ENCODE measurements at regions not wholly inside any gene's neighbourhood (a gene's known extent, or its start where the extent isn't known, plus 50 kb on each side); places are given as distances from the start of the nearest gene placed in this dataset.
A peak's percentile ranks its signal among the peaks of the same experiment; 100 is the strongest.

DNA sequence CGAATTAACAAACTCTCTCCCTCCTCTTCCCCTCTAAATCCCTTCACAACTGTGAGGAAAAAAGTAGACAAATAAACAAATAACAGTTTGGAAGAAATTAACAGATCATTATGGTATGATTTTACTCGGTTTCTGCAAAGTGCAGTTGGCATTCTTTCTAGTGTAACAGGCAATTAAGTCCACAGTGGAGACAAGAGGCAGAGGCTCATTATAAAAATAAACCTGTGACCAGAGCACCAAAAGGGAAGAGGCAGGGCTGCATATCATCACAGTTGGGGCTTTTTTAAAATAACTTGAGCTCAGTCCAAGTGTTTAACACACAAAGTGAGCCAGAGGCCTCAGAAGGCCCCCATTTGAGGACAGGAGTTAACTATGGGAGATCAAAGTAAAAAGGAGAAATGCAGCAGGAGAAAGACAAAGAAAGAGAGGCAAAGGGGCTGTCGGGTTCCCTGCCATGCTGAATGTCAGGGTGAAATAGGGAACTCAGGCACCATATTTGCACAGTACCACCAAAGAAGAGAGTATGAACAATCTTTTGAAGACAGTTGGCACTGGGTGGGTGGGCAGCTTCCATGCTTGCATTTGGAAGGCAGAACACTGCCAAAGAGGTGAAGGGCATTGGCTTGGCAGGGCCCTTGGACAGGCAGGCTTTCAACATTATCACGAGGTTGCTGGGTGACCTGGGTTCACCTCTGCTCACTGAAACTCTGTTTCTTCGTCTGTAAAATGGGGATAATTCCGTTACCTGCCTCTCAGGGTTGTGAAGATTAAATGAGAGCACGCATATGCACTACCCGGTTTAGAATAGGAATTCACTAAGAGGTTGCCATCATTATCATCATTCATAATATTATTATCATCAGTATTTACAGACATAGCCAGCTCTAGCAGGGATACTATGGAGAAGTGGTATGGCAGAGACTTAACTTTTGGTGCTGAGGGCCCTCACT lies 134.5 kb downstream of the MEX3B start:
- in situ Hi-C loops (cut with HindIII; ENCODE audit: low pct_unique_long_range_greater_than_20kb, low sequenced_read_pairs) = no loop called here

DNA sequence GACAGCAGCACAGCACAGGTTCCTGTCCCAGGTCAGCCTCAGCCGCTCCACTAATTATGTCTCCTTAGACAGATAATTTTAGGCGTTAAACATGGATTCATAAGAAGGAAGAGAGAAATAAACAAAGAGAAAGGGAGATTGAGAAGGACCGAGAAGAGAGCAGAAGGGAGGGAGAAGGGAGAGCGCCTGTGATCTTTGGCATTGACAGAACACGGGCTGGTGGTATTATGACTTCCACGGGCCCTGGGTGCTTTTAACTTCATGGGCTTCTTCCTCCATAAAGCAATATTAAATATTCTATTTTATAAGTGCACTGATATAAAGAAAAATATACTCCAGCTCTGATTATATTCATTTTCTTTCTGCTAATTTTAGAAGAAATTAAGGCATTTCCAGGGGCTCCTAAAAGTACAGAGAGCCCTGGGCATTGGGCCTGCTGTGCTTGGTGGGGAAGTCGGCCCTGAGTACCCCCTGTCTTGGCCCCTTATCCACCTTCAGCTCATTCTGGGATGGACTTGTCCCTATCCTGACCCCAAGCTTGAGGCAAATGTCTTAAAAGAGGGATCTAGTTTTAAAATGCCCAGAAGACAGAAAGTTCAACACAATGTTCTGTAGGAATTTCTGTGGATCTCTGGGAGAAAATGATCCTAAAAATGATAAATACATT lies 135.3 kb downstream of the MEX3B start:
- in situ Hi-C loops (cut with HindIII; ENCODE audit: low pct_unique_long_range_greater_than_20kb, low sequenced_read_pairs) = no loop called here
- DNase-seq (ENCODE audit: low read depth, low spot score) = no peak

More for the DNA sequence above, 134.5 kb downstream of the MEX3B start:
- no peak for DNase-seq (ENCODE audit: low read depth, low spot score)

DNA sequence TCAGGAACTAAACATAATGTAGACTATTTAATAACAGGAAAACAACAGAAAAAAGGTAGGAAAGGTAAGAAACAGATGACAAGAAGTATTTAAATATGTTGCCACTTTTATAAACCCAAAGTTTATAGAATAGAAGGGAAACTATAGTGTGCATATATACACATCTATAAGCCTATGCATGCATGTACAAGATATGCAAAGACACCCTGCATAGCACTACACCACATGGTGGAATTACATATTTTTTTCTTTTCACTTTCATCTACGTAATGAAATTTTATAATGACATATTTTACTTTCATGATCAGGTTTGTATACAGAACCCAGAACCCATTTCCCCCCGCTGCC lies 136.8 kb downstream of the MEX3B start:
- no peak for DNase-seq (ENCODE audit: low read depth, low spot score)
- in situ Hi-C loops (cut with HindIII; ENCODE audit: low pct_unique_long_range_greater_than_20kb, low sequenced_read_pairs) = no loop called here

DNA sequence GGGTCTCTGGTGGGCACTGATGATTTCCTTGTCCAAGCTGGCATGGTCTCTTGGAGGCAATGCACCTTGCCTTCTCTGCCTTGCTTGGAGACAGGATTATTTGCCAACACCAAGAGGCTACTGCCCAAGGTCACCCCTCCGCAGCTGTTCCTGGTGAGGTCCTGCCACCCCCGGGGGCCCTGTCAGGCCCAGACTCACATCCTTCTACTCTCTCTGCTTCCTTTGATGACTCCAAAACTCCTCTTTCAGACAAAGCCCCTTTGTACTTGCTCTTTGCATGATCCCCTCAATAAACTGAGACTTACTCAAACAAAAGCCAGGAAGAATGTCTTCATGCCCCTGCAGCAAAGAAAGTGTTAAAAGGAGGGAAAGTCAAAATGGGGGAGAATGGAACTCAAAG lies 137.7 kb downstream of the MEX3B start:
- peak; percentile 11 for DNase-seq (ENCODE audit: low read depth, low spot score)
- in situ Hi-C loops (cut with HindIII; ENCODE audit: low pct_unique_long_range_greater_than_20kb, low sequenced_read_pairs) = no loop called here

DNA sequence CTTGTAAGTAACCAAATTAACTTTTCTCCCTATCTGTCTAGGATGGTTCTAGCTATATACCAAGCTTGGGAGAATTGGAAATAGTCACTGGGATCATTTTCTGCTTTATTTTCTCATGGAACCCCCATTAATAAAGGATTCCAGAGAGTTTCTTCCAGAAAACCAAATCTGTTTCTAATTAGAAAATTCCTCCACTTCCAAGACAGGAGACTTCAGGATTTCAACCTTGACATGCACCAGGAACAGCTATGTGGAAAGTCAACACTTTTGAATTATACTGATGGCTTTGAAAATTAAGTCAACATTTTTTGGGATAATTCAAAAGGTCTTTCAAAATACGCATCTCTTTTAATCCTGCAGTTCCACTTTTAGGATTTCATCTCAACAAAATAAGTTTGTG lies 138.3 kb downstream of the MEX3B start:
- no peak for DNase-seq (ENCODE audit: low read depth, low spot score)
- in situ Hi-C loops (cut with HindIII; ENCODE audit: low pct_unique_long_range_greater_than_20kb, low sequenced_read_pairs) = no loop called here

DNA sequence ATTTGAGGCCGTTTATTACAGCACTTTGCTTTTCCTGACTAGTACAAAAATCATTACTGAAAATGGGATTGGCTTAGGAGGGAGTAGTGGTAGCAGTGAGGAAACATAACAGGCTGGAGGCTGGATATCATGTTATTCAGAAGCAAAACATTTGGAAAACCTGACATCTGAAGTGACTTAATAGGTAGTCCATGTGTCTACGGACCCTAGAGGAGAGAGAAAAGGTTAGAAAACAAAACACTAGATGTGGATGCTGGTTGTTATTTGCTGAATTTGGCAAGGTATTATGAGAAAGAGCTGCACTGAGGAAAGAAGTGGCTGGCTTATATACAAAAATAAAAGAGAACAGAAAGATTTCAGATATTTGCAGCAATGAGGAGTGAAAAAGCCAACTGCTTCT lies 139.9 kb downstream of the MEX3B start:
- no peak for DNase-seq (ENCODE audit: low read depth, low spot score)
- in situ Hi-C loops (cut with HindIII; ENCODE audit: low pct_unique_long_range_greater_than_20kb, low sequenced_read_pairs) = no loop called here

DNA sequence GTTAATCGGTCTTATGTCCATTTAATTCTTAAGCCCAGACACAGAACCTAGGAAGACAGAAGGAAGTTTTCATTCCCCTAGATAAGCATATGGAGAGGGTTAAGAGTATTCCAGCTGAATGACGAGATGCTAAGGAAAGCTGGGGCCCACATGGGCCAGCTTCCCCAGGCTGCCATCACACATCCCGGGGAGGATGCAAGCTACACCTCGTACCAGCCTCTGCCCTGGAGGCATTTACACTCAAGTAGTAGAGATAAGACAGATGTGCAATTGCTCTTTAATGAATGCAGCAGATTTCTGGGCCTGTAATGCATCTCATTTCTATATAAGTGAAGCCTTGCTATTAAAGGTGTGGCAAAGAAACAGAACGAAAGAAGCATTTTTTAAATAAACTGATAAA lies 144.5 kb downstream of the MEX3B start:
- in situ Hi-C loops (cut with HindIII; ENCODE audit: low pct_unique_long_range_greater_than_20kb, low sequenced_read_pairs) = no loop called here
- DNase-seq (ENCODE audit: low read depth, low spot score) = no peak

DNA sequence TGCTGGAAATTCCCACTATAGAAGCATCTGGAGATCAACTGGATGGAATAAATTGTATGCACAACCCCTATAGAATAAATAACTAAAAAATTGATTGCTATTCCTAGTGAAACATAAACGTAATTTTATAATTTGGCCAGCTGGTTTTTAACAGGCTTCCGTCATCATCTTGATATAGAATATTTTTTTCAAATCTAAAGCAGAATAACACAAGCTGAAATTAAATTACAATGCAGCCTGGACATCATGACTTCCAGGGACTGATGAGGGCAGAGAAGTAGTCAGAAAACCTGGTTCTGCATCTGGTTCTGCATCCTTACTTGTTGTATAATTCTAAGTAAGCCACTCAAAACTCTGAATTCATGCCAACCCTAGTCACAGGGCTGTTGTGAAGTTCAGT lies 146.1 kb downstream of the MEX3B start:
- in situ Hi-C loops (cut with HindIII; ENCODE audit: low pct_unique_long_range_greater_than_20kb, low sequenced_read_pairs) = no loop called here
- DNase-seq (ENCODE audit: low read depth, low spot score) = no peak

DNA sequence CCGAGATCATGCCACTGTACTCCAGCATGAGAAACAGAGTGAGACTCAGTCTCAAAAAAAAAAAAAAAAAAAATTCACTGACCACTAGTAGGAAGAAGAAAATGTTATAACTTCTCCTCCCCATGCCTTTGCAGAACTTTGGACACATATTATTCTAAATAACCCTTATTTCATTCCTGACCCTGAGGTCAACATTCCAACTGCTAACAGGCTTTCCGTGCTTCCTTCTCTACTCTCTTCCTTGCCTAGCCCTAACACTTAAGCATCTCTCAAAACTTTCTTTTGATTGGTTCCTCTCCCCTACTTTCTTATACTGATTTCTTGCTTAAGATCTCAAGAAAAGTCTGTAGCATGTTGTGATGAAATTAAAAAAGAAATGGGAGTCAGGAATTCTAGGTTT lies 146.8 kb downstream of the MEX3B start:
- in situ Hi-C loops (cut with HindIII; ENCODE audit: low pct_unique_long_range_greater_than_20kb, low sequenced_read_pairs) = no loop called here

DNA sequence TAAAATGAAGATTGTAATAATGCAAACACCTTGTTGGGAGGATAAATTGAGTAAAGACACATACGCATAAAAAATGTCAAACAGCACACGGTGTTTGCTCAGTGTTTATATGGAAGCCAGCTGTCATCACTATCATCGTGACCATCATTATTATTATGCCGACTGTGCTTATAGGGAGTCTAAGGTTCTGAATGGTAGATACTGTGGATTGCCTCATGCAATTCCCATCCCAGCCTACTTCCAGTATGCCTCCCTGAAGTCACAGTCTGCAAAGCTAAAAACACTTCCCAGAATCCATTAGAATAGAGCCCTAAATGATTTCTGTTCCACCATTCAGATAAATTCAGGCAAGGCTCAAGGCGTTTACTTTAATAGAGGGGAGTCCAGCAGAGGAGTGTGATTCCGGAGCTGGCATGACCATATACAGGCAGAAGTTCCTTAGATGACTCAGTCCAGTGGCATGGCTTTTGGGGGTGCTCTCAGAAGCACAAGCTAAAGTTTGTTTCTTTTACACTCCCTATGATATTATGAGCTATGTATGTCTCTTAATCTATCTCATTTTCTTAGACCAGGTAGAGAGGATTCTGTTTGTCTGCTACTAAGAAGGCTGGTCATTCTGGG lies 148.7 kb downstream of the MEX3B start:
- DNase-seq (ENCODE audit: low read depth, low spot score) = no peak
- in situ Hi-C loops (cut with HindIII; ENCODE audit: low pct_unique_long_range_greater_than_20kb, low sequenced_read_pairs) = no loop called here

More for the DNA sequence above, 146.8 kb downstream of the MEX3B start:
- no peak for DNase-seq (ENCODE audit: low read depth, low spot score)

DNA sequence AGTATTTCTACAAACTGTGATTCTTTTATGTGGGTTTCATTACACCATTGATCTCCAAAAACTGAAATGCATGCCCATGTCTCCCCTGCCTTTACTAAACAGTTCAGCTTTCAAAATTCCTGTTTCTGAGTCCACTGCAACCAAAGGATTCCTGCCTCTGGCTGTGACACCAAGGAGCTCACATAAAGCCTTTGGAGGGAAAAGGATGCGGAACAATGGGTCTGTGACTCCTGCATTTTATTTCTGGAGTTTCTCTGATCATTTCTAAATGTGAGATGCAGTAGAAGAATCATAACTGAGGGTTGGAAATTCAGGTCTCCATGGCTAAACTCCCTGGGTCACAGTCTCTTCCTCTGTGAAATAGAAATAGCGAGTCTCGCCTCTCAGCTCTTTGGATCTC lies 149.5 kb downstream of the MEX3B start:
- in situ Hi-C loops (cut with HindIII; ENCODE audit: low pct_unique_long_range_greater_than_20kb, low sequenced_read_pairs) = no loop called here
- no peak for DNase-seq (ENCODE audit: low read depth, low spot score)

DNA sequence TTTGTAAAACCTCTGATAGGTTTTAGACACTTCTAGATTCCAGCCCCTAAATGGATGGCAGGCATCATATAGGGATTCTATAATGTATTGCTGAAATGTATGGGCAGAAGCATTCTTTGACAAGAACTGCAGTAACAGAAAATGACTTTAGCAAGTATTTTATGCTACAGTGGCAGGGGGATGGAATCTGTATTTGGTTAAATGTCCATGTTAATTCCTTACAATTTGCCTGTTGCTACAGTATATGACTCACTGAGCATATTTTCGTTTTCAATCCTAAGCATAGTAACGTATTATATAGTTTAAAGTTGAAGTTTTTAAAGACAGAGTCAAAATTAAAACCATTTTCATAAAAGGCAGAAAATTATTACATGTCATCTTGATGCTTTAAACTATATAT lies 150.1 kb downstream of the MEX3B start:
- in situ Hi-C loops (cut with HindIII; ENCODE audit: low pct_unique_long_range_greater_than_20kb, low sequenced_read_pairs) = no loop called here
- DNase-seq (ENCODE audit: low read depth, low spot score) = no peak

DNA sequence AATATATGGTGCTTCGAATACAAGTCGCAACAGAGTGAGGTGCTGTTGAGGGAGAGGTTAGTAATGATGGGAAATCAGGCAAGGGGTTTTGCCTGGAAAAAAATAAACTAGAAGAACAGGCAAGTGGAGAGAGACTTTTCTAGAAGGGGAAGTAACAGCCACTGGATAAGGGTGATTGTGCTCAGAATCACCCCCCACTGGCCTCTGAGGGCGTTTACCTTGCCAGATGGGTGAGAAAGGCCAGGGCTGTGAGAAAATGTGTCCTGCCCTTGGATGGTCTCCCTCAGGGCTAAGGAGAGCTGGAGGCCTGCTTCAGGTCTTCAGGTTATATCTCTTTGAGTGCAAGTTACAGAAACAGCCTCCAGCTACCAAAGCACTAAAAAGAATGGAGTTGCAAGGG lies 151.8 kb downstream of the MEX3B start:
- in situ Hi-C loops (cut with HindIII; ENCODE audit: low pct_unique_long_range_greater_than_20kb, low sequenced_read_pairs) = no loop called here
- DNase-seq (ENCODE audit: low read depth, low spot score) = no peak

DNA sequence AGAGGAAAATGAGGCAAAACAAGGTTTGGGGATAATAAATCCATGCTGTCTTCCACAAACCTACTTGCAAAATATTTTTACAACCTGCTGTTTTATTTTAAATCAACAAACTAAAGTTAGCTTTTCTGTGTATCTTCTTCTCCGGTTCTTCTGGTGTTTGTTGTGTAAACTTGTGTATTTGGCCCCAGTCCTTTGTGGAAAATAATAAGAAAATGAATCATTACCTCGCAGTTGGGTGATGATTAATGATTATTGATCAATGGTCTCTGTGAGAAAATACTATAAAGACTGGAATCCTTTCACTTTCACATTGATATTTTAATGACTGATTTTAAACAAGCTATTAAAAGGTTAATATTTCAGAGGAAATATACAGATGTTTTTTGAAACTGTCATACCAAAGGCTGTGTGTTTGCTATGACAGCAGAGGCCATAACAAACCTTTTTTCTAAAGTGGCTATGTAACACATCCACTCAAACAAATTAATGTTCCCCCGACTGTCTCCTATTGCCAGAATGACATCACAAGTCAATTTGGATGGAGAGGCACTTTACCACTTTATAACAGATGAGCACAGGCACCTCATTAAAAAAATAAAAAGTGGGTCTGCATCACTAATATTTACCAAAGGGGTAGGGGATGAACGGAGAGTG lies 152.5 kb downstream of the MEX3B start:
- in situ Hi-C loops (cut with HindIII; ENCODE audit: low pct_unique_long_range_greater_than_20kb, low sequenced_read_pairs) = no loop called here

DNA sequence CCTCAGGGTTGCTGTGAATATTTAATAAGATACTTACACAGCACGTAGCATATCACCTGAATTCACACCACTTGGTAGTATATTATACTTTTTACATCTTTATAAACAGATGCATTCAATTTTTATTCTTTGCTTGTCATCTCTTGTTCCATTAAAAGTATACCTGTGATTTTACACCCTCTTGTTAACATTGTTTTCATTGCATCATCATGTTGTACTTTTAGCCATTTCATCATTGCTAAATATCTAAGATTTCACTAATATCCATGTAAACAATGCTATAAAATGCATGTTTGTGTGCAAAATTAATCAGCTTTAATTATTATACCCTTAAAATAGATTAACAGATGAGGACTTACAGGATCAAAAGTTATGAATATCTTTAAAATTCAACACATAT lies 155.3 kb downstream of the MEX3B start:
- in situ Hi-C loops (cut with HindIII; ENCODE audit: low pct_unique_long_range_greater_than_20kb, low sequenced_read_pairs) = no loop called here
- no peak for DNase-seq (ENCODE audit: low read depth, low spot score)

More for the DNA sequence above, 152.5 kb downstream of the MEX3B start:
- no peak for DNase-seq (ENCODE audit: low read depth, low spot score)

DNA sequence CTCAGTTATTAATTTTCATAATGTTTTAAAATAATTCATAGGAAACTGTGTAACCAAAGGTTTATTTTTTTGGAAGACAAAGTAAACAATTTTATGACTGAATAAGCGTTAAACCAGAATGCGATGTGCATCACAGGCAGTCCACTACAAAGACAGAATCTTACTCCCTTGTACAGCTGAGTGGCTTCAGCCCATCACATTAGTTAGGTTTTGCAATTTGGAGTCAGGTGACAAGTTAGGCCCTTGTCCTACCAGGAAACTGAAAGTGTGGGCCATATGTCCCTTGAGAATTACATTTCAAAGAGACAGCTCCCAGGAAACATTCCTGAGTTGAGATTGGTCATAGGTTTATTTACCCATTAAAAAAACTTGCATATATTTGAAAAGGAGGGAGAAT lies 156.3 kb downstream of the MEX3B start:
- DNase-seq (ENCODE audit: low read depth, low spot score) = no peak
- in situ Hi-C loops (cut with HindIII; ENCODE audit: low pct_unique_long_range_greater_than_20kb, low sequenced_read_pairs) = no loop called here

DNA sequence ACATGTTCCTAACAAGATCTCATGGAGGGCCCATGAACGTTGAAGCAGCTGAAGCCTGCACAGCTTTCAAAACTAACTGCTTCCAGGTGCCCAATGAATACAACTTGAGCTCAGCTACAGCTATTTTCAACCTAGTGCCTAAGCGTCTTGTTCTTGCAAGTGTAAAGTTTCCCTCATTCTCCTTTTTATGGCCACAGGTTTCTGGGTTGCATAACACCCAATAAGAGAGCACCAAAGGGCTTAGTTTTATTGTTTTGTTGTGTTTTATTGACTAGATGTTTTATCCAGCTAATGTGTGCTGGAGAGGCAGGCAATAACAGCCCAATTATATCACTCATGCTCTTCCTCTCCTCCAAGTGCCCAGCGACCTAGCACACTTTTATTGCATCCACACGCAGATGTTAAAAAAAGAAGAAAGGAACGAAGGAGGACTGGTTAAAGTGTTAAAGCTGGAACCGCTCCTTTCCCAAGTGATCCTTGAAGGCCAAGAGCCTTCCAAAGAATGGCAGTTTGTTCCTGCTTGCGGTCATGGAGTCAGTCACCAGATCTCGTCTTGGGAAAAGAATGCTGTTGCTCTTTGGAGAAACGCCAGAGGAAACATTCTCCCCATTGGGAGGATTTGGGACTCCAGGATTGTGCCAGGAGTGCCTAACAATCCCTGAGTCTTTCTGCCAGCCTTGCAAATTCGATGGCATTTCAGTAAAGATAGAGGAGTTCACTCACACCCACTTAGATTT lies 156.9 kb downstream of the MEX3B start:
- DNase-seq (ENCODE audit: low read depth, low spot score) = peak; percentile 88
- in situ Hi-C loops (cut with HindIII; ENCODE audit: low pct_unique_long_range_greater_than_20kb, low sequenced_read_pairs) = no loop called here

DNA sequence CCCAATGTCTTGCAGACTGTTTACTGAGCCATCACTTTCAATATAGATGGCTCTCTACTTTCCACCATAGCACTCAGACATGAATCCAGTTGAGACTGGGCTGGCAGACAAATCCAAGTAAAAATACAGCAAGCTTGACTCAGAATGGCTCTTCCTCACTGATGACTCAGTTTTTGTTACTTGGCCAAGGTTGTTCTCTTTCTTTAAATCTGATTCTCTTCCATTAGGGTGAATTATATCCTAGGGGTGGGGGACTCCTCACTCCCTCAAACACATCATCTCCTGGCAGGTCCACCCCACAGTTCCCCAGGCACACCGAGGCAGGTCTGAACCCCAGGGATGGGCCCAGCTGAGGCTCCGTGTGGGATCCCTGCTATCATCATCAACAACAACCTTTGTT lies 157.9 kb downstream of the MEX3B start:
- DNase-seq (ENCODE audit: low read depth, low spot score) = no peak
- in situ Hi-C loops (cut with HindIII; ENCODE audit: low pct_unique_long_range_greater_than_20kb, low sequenced_read_pairs) = no loop called here

Data from SK-MEL-5 (cell line).